NCI-H524 (cell line): ENCODE measurements at regions not wholly inside any gene's neighbourhood (a gene's known extent, or its start where the extent isn't known, plus 50 kb on each side); places are given as distances from the start of the nearest gene placed in this dataset.

Source experiments
- DNase-seq, 2 experiments: peaks; one replicate each; lab custom pipeline; 2025; lab: John Stamatoyannopoulos, UW

DNA sequence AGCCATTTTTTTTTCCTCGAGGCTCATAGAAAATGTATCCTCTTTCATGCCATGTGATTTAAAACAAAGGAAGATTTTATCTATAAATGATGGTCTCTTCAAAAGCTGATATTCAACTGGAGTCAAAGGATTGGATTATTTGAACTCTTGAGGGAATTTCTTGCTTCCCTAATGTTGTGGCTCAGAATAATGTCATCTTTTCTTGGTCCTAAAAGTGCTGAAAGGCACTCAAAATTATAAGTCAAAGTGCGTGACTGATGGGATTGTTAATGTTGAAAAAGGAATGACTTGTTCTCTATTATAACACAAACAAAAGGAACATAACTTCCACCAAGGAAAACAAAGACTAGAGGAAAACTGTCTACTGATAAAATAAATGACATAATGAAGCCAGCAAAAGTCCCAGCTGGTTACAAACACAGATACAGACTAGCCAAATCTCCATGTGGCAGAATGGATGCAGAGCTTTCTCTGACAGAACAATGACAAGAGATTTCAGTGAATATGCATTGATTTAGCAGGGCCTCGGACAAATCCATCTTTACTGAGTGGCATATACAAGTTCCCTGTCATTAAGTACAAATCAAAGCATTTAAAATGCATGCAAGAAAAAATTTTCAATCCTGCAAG, 552.6 kb downstream of the GBA3 start:
- DNase-seq, result no peak

GRCh38 chr4:23242962-23243361, 550.2 kb downstream of the GBA3 start:
- no peak for DNase-seq

- no peak for DNase-seq
Observed at GRCh38 chr4:23241408-23241807, 548.7 kb downstream of the GBA3 start.

DNA sequence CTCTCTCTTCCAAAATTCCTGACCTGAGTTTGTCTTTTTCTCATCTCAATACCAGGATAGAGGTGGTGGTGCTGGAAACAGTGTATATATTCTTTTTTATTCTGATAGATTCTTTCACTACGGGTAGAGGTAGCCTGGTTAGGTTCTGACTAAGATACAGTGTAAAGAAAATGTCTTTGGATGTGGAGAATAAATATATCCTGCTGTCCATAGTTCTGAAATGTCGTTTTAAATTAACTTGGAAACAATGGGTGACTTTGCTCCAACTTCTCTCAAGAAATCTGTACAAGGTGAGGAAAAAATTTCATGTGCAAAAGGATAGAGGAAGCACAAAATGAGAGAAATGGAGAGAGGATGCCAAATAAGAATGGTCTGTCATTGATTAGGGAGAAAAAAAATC, 546.1 kb downstream of the GBA3 start:
- no peak for DNase-seq

DNA sequence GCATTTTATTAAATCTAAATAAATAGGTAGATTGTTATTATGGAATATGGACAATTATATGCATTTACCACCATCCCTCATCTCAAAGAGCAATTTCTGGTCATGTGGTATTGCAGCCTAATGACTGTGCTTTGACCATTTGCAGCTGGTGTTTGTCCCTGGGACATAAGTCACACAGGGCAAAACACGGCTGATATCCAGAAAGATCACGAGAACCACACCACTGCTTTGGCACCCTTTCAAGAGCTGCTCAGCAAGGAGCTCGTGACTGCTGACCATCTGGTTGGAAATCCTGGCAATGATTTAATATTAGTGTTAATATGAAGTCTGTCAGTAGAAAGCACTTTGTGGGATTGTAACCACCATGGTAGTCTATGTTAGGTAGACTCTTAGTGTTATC, 545.0 kb downstream of the GBA3 start:
- peak; percentile 83 to 92 for DNase-seq

DNA sequence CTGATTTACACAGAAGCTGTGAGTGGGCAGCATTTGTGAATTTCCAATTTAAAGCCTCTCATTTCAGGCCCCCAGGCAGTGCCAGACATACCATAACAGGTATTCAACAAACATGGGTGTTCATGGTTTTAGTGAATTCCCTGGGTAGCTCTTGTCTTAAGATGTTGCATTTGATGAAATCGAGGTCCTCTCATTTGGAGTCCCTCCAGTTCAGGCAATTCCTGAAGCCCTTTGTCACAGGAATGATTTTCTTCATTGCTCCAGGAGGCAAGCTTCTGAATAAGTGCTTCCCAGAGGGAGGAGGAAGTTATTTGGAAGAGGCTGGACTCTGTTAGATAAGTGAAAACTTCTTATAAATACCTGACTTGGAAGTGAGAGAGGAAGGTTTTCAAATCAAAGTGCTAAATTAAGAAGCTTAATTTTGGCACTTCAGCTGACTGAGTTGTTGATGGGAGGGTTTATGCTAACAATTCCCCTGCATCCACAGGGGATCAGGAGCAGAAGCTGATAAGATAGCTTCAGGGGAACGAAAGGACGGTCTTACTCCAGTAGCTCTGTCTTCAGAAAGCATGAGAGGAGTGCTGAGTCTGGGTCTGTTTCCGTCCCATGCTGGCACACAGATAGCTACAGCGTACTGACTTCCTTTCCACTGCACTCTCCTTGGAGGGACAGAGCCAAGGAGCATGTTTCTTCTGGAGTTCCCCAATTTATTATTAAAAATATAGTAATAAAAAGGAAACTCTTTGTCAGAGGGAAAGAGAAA, 543.1 kb downstream of the GBA3 start:
- no peak for DNase-seq

GRCh38 chr4:23234716-23235115, 542.0 kb downstream of the GBA3 start:
- no peak for DNase-seq

DNA sequence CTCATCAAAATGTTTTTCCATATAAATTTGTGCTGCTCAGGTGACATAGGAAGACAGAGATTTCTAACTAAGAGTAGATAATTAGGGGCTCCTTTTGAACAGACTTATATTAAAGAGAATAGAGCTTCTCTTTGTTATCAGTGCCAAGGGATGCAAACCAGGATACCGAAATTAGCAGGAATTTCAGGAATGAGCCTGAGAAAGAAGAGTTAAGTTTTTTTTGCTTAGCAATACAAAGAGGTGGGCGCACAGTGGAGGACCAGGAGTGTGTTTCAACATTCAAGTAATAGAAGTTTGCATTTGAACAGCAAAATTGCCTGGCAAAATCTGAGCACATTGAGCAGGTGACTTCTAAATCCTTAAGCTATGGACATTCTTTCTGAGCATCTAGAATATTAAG, 541.3 kb downstream of the GBA3 start:
- no peak for DNase-seq

DNA sequence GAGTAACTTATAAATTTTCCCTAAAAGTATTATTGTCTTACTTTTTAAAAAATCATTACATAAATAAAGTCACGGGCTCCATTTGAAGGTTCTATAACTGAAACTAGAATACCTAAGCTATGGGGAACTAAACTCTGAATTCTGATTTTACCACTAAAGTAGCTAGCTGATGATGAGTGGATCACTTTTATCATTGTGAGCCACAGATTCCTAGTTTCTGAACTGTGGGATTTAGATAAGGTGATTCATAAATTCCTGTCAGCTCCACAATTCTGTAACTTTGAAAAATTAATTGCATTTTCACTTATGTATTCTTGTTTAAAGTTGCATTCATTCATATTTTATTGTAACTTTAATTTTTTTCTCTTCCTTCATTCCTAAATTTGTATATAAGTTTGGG, 540.9 kb downstream of the GBA3 start:
- DNase-seq, result no peak

DNA sequence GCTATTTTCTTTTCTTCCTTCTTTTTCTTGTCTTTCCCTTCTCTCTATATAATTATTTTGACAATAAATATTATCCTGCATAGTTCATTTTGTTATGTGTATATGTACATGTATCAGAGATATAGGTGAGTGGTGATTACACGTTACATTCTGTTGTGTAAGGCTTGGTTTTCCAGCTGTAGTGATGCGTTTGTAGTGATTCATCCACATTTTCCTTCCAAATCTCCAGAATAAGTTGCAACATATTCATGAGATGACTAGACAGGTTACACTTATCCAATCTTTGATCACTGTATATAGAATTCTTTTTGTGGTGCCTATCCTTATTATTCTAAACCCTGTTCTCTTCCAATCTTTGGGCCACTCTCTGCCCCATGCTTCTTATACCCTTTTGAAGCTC, 540.2 kb downstream of the GBA3 start:
- DNase-seq, result no peak

DNA sequence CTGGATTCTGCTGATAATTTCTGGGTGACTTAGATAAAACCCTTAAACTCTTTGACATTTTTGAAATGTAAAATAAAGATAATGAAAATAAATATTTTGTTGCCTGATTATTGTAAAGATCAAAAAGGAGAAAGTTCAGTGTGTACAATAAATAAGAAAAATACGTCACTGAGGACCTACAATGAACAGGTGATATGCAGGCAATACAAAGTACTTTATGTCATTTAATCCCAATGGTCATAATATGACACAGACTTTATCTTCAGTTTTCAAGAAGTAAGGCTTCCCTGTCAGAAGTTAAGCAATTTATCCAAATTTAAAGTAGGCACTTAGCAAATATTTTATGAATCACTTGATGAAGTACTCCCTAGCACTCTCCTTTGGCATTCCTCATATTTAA, 532.8 kb downstream of the GBA3 start:
- DNase-seq, result no peak

DNA sequence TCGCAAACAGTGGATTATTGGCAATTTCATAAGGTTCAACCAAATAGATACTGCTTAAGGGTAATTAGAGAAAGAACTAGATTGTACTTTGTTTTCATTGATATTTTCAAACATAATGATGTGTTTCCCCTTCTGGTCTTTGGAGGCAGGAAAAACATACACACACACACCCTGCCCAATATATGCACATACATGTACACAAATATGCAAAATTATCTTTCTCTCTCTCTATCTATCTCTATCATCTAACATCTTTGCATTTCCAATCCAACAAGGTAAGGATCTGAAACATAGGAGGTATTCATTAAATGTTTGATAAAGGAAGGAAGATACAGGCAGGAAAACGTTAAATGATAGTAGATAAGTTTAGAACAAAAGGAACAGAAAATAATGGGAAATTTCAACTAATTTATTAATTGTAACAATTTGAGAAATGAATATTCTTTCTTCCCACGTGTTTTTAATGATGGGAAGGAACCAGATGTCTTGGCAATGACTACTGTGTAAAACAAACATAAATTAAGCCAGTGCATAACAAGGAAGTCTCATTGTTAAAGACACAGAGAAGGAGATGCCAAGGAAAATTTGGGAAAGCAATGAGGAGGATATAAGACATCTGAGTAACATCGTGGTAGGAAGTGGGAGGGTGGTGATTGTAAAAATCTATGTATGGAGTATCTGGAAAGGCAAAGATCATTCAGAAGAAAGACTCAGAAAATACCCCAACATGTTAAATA, 532.1 kb downstream of the GBA3 start:
- DNase-seq, result no peak

DNA sequence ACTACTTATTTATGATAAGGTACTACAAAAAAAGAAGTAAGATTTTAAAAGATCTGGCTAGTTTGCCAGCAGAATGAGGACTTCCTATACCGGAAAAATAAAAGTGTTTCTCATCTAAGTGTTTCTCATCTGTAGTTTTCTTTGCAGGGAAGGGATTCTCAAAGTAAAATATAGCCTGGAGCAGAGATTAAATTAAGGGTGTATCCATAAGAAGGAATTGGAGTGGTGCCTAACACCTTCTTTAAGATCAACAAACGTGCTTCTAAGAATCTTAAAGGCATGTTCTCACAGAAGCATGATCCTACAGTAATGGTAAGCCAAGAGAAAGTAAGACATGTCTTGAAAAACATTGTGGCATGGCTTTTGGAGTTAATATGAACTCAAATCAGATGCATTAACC, 528.2 kb downstream of the GBA3 start:
- DNase-seq, result no peak

DNA sequence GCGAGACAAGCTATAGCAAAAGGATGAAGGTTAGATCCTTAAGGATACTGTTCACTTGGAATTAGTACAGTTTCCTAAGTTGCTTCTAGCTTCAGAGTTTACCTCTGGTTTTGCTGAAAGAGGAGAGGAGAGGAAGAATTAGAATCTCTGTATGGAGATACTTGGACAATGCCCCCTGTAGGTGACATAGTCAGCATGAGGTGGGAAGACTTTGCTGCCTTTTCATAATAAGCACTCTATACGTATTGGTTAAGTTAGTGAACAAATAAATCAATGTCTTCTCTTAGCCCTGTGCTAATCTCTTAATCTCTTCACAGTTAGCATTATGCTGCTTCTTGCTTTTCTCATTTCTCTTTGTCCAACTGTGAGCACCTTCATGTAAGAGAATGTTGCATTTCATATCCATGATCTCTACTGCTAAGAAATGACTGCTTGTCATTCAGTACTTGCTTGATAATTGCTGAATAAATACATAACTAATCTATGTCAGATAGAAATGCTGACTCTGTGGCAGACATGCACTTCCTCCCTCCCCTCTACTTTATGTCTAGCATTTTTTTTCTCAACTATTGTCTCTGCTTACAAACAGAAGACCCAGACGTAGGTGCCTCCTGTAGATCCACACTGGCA, 527.2 kb downstream of the GBA3 start:
- DNase-seq, result no peak

GRCh38 chr4:23213198-23213597, 520.5 kb downstream of the GBA3 start:
- DNase-seq, result no peak

DNA sequence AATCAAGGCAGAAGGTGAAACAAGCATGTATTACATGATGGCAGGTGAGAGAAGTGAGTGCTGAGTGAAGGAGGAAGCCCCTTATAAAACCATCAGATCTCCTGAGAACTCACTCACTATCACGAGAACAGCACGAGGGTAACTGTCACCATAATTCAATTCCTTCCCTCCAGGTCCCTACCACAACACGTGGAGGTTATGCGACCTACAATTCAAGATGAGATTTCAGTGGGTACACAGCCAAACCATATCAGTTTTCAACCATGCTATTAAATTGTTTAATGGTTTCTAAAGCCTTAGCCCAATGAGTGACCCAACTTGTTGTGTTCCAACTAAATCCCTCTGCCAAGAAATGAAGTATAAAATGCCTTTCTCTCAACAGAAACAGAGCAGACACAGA, 519.8 kb downstream of the GBA3 start:
- no peak for DNase-seq

GRCh38 chr4:23207059-23207458, 514.3 kb downstream of the GBA3 start:
- DNase-seq, result no peak

GRCh38 chr4:23202712-23203247, 510.0 kb downstream of the GBA3 start:
- DNase-seq, result no peak

DNA sequence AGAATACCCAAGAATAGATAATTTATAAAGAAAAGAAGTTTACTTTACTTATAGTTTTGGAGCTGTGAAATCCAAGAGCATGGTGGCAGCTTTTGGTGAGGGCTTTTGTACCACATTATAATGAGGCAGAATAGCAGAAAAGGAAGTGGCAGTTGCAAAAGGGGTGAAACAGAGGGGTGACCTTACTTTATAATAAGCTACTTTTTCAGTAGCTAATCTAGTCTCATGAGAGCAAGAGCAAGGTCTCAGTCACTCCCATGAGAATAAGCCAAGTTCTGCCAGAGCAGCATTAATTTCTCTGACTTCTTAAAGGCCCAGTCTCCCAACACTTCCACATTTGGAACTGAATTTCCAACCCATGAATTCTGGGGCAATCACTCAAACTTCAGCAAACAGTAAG, 502.0 kb downstream of the GBA3 start:
- DNase-seq, result no peak

GRCh38 chr4:23174179-23174578, 481.4 kb downstream of the GBA3 start:
- no peak for DNase-seq

DNA sequence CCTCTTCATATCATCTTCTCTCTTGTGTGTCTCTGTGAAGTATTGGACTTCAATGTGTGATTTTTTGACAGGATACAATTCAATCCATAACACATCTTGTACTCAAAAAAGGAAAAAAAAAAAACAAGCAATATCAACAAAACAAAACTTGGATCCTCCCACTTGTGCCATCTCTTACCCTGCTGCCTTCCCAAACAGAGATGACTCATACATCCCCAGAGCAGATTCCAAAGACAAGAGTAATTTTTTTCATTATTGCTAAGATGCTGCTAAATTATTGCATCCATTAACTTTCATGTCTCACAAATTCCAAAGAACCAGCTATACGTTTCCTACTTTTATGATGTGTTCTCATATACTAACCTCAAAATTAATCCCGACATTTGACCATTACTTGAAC, 479.2 kb downstream of the GBA3 start:
- DNase-seq, result no peak

- peak in 1 of 2 experiments; percentile 5 for DNase-seq
Observed at GRCh38 chr4:23169608-23170311, 477.0 kb downstream of the GBA3 start.
